HG03342 (cell line): ENCODE measurements at regions not wholly inside any gene's neighbourhood (a gene's known extent, or its start where the extent isn't known, plus 50 kb on each side); places are given as distances from the start of the nearest gene placed in this dataset.

Source experiments
- ATAC-seq: cut with Tn5 transposase; IDR thresholded peaks from one replicate; pipeline ENCODE4 v1.9.1; 2021; ENCODE audit warnings: mild to moderate bottlenecking, moderate library complexity; ENCODE audit not compliant: unreplicated experiment

DNA sequence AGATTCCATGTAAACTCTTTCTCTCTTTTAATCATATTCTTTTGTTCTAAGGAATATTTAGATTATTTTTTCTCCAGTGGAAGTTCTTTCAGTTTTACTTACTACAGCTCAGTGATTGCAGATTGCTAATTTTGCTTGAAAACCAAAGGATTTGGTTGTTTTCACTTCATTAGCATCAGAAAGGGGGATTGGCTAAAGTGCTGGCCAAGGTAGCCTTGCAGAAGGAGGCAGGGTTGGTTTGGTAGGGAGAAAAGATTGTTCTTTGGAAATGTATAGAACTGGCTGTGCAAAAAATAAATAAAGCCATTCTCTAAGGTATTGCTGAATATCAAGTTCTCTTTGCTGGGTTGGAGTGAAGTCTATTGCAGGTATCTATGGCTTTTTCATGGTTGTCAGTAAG, 92.6 kb downstream of the FAT3 start:
- no peak for ATAC-seq

DNA sequence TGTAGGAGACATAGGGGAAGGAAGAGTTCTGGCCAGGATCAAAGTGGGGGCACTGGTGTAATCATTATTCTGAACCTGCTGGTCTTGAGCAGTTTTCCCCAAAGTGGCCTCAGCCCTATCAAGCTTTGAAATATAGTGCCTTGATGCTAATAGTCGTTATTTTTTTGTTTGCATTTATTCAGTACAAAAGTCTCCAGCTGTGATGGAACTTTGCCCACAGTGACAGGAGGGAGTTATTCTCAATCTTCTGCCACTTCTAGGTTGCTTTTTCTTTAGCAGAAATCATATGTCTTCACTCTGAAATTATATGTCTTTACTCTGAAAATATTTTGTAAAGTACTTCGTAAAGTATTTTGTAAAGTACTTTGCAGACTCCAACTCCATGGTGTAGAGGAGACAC, 93.1 kb downstream of the FAT3 start:
- ATAC-seq: no peak

DNA sequence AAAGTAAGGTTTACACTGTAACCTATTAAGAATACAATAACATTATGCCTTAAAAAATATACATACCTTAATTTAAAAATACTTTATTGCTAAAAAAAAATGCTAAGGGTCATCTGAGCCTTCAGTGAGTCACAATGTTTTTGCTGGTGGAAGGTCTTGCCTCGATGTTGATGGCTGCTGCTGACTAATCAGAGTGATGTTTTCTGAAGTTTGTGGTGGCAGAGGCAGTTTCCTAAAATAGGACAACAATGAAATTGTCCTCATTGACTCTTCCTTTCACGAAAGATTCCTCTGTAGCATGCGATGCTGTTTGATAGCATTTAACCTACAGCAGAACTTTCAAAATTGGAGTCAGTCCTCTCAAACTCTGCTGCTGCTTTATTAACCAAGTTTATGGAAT, 97.6 kb downstream of the FAT3 start:
- ATAC-seq: no peak

DNA sequence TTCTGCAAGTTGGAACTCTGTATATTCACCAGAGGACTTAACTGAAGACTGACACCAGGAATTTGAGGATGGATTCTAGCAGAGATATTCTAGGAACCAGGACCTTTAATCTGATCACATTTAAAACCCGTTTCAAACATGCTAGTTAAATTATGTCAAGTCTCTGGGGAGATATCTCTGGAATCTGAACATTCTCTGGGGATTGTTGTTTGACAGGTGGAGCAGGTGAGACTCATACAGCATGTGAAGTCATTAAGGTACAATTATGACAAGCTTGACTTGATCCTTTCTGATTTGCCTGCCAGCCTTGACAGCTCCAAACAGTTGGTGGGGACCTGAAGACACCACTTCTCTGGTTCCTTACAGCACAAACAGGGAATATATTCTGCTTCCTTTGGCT, 100.3 kb downstream of the FAT3 start:
- ATAC-seq: no peak

DNA sequence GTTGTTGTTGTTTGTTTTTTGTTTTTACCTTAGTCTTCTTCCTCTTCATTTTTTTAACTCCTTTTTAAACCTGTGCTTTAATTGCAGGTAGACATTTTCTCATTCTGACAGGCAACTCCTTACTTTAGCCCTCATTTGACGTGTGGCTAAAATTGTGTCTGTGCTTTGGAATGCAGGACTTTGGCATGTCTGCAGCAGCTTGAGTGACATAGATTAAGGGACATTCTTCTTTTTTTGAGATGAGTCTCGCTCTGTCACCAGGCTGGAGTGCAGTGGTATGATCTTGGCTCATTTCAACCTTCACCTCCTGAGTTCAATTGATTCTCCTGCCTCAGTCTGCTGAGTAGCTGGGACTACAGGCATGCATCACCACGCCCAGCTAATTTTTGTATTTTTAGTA, 100.8 kb downstream of the FAT3 start:
- no peak for ATAC-seq

DNA sequence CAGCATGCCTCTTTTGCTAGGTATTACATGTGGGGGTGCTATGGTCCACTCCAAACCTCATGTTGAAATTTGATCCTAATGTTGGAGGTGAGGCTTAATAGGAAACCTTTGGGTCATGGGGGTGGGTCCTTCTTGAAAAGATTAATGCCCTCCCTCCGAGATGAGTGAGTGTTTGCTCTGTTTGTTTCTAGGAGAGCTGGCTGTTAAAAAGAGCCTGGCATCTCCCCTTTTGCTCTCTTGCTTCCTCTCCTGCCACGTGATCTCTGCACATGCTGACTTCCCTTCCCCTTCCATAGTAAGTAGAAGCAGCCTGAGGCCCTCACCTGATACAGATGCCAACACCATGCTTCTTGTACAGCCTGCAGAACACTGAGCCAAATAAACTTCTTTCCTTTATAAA, 104.5 kb downstream of the FAT3 start:
- no peak for ATAC-seq

DNA sequence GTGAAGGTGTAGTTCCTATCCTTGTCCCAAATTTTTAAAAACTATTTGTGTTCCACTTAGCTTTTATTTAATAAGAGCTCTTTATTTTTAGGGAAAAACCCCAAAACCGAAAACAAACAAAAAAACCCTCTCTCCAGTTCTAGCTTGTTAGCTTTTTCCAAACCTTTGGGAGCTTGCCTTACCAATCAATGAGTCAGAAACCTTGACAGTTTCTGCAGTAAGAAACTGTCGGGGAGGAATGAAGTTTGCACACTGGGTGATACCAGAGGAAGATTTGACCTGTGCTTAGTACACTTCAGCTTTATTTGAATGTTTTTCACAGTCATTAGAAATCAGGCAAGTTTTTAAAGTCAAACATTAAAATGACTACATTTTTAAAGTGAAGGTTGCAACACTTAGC, 105.0 kb downstream of the FAT3 start:
- no peak for ATAC-seq

DNA sequence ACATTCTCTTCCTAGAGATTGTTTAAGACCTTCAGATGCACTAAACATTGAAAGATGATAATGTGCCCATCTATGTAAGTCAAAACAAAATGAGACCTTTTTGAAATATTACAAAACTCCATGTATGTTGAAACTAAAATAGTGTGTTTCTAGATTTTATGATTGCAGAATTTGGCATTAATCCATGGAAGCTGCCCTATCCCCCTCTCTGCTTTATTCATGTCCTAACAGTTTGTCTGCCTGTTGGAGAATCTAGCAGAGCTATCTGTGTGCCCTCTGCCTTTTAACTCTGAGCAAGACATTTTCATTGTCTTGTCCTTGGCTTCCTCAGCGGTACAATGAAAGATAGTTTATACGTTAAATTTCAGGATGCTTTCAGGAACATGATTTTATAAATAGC, 105.5 kb downstream of the FAT3 start:
- no peak for ATAC-seq

DNA sequence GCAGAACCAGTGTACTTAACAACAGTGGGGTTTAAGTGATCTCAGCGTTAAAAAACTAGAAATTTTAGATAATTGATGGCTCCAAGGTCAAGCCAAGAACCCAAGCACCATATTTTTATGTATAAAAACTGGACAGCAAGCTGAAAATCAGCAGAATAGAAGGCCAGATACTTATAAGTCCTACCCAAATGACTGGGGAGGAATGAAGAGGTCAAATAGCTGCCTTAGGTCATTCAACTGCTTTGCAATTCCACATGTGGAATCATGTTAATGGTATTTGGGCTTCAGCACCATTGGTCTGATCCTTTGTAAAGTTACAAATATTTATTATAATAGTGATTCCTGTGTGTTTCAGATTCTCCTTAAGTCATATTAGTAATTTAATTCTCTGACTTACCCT, 108.4 kb downstream of the FAT3 start:
- ATAC-seq: no peak

DNA sequence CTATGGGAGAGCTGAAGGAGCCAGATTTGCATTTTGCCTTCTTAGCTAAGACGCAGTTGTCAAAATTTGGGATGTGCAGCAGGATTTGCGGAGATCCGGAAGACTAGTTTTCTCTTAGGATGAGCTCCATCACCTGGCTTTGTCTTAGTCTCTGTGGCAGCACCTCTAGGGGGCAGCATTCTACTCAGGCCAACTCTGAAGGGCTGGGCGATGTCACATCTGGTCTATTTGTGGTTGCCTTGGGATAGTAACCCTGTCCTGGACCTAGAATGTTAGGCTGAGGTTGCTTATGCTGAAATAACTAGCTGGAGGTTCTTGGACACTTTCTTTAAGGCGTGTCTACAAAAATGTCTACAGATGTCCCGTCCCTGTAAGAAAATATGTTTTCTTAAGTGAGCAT, 116.2 kb downstream of the FAT3 start:
- ATAC-seq: peak; percentile 47

DNA sequence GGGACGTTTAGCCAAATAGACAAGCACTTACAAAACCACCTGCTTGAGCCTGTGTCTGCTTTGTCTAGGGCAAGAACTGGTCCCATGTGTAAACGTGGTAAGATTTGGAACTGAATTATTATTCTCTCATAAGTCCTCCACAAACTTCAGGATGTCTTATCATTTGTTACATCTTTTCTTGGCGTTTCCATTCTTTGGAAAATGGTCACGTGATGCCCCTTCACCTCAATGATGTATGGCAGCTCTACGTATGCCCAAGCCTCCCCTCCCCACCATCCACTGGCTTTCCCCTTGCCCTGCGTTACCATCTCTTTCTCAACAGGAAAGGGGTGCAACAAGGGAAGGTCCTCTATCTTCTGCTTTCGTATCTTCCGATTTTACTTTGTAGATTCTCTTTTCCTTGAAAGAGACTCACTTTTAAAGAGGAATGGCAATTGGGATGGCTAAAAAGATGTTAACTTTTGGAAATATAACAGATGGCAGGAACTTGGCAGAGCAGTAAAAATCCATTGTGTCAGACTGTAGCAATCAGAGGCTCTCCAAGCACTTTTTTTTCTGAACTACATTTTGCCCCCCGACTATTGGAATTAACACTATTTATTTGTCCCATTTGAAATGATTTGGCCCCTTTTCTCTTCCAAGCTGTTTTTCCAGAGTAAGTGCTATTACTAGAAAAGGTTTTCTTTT, 117.6 kb downstream of the FAT3 start:
- no peak for ATAC-seq

DNA sequence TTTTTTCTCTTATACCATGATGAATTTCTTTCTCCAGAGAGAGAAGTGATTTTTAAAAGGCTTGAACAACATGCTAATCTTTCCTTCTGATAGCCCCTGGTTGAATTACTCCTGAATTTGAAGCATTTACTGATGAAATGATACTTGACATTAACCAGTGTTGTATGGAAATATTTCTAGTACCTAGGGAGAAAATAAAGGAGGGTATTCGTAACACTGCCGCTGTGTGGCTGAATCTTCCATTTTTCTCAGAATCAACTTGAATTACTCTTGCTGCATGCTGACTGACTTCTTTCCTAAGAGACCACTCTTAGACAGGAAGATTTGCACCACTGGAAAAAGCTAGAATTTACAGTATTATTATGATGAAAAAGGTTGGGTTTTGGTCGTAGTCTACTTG, 118.3 kb downstream of the FAT3 start:
- no peak for ATAC-seq

DNA sequence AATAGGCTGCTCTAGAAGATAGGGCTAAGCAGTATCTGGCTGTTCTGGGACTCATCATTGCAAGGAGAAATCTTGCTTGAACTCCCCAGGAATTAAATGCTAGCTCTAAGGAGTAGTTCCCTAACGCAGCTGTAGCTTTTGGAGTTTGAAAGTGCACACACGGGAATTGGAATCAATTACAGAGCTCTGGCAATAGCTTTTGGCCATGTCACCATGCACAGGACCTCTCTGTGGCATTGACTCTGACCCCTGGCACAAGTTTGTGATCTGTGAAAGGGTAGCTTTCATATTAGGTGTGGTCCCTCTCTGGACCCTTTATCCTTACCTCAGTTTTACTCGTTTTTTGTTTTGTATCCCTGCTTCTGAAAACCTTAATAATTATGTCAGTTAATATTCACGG, 121.6 kb downstream of the FAT3 start:
- no peak for ATAC-seq

DNA sequence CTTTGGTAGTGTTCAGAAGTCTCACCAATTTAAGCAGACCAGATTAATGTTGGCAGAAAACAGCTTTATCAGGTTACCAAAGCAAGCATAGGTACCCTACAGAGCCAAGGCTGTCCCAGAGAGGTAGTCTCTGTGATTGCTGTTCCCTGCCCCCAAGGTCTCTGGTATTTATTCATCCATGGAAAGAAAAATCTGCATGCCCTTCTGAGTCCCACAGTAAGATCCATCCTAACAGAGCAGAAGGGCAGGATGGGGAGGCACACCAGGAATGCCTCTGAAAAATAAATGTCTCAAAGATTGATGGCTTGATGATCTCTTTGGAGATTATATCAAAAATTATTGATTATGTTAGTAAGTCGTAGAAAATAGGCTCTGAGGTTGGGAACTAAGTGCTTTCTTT, 122.8 kb downstream of the FAT3 start:
- no peak for ATAC-seq

DNA sequence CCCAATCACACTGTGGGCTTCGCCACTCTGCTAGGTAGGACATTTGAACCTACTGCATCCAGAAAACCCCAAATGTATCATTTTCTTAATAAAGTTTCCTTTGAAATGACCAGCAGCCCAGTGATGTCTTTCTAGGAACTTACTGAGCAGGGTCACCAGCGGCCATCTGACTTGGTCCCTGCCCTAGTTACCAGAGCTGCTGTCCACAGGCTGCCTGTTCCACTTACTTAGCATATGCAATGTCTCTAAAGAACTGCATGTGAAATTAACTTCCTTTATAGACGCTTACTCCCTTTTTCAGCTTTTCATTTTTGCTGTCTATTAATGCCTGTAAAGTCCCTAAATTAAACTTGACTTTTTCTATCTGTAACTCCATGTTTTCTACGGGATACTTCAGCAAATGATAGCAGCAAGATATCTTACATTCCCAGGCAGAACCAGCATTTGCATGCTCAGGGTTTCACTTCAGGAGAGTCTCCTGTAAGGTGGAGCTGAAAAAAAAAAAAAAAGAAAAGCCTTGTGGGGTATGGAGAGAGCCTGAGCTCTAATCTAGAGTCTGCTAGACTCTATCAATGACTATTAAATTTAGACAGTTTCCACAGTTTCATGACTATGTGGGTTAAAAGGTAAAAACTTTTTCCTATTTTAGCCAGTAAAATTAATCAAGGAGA, 125.0 kb downstream of the FAT3 start:
- ATAC-seq: no peak

DNA sequence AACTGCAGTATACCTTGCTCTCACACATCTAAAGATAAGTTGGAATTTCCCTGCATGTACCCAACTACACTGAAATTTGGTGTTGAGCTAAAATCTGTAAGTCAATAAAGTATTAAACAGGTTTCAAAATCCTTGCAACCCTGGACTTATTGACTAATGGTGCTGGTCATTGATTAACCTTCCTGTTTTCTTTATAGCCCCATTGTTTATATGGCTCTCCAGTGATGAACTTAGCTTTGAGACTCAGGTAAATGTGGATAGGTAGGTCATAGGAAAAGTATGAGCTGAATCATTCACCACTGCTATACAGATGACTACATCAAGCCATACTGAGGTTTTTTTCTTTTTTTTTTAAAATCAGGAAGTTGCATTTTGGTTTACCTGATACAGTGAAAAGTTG, 132.7 kb downstream of the FAT3 start:
- no peak for ATAC-seq

DNA sequence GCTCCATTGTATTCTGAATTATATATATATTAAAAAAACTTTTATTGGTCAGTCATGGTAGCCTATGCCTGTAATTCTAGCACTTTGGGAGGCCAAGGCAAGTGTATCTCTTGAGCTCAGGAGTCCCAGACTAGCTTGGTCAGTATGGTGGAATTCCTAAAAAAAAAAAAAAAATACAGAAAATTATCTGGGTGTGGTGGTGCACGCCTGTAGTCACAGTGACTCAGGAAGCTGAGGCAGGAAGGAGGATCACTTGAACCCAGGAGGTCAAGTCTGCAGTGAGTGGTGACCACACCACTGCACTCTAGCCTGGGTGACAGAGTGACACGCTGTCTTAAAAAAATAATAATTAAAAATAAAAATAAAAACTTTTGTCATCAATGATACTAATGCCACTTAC, 133.2 kb downstream of the FAT3 start:
- no peak for ATAC-seq

DNA sequence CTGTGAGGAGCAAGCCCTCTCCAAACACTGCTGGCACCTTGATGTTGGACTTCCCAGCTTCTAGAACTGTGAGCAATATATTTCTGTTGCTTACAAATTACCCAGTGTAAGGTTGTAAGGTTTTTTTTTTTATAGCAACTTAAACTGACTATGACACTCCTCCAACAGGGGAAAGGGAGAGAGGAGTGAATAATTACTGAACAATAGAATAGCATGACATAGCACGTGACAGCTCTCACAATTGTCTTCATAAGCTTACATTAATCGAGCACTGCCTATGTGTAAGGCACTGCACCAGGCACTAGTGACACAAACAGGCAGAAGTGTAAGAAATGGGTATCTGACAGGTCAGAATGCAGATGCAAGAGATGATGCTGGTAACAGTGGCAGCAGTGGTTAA, 136.9 kb downstream of the FAT3 start:
- ATAC-seq: no peak

DNA sequence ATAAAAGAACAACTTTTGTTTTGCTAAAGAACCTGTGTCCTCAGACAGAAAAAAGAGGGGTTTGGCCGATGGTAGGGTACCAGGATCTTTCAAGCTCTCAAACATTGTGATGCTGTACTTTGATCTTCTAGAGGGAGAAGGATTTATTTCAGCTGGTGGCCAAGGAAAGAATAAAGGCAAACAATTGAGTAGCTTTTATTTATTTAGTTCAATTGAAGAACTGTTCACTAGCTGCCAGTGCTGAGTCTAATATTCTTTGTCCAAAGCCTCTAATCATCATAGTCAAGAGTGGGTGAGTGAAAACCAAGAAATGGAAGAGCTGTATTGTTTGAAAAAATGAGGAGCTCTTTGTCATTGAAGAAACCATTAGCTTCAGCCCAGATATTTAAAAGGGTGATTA, 138.4 kb downstream of the FAT3 start:
- ATAC-seq: no peak

DNA sequence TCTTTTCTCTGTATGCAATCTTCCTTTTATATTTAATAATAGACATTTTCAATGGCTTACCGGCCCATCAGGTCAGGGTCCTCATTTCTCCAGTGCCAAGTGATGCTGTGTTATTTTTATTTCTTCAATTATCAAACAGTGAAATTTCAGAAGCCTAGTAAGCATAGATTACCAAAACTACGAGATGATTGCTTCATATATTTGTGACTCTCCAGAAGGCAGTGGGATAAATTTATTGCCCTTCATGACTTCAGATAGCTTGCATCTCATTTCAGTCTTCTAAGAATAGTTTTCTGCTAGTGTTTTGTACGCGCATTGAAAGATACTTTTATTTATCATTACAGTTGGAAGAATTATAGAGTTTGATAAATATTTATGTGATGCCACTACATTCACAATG, 139.6 kb downstream of the FAT3 start:
- no peak for ATAC-seq

DNA sequence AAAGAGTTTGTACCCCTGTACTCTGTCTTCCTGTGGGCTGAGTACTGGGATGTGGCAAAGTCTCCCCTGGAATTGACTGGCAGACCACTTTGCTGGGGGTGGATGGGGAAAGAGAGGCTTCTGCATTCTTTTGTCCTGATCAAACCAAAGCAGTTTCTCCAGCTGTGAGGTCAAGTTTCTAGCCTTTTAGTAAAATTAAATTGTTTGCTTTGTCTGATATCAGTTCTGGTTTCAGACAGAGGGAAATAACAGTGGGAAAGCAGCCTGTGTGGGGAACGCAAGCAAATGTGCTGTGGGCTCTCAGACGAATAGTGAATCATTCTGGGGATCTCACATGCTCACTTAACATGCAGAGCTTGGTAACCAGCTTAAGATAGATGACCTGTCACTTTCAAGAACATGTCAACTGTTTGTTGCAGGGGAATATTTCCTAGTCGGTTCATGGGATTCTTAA, 151.6 kb downstream of the FAT3 start:
- no peak for ATAC-seq

DNA sequence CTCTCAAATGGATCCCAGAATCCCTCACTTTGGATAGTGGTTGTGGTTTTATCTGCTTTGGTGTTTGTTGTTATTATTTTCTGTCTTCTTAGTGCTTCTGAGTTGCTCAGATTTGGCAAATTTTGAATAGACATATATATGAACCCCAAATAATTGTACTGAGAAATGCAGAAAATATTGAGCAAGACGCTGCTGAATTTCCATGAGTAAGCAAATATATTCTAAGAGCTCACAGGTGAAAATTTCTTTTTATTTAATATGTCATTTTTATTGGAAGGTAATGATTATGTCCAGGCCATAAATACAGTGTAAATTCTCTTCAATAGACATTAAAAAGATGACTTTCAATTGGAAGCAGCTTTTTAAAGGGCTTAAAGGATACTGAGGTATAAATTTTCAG, 152.1 kb downstream of the FAT3 start:
- ATAC-seq: no peak

DNA sequence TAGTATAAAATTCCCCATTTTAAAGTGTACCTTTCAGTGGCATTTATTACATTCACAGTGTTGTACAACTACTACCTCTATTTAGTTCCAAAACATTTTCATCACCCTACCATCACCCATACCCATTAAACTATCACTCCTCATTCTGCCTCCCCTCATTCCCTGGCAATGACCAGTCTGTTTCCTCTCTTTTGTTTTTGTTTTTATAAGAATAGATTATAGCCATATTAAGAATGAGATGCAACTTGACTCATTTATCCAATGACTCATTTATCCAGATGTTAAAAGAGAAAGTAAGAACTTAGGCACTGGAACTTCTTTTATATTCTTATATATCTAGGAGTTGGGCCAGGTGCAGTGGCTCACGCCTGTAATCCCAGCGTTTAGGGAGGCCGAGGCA, 156.3 kb downstream of the FAT3 start:
- no peak for ATAC-seq
